ENCODE measurements at regions not wholly inside any gene's neighbourhood (a gene's known extent, or its start where the extent isn't known, plus 50 kb on each side); places are given as distances from the start of the nearest gene placed in this dataset.

- Histone ChIP-seq H3K79me2 (ENCODE audit: insufficient read depth, low read depth) (no peaks in the 10 kb centered on the region), H3K4me3 (IDR thresholded peaks at IDR 0.05; ENCODE audit: insufficient read depth, low read depth, low read length) (no peak overlapping the region), H3K27me3 (ENCODE audit: insufficient read depth, low read depth) (no peaks in the 10 kb centered on the region), H4K20me1 (ENCODE audit: insufficient read depth) (no peaks in the 10 kb centered on the region), H3K36me3 (ENCODE audit: insufficient read depth) (no peaks in the 10 kb centered on the region), H3K27ac (no peak overlapping the region), H2AFZ (ENCODE audit: low read depth) (no peak overlapping the region), H3K9ac (no peak overlapping the region), H3K4me1 (ENCODE audit: low read depth, poor library complexity, severe bottlenecking) (no peaks in the 10 kb centered on the region), H3K4me2 (no peak overlapping the region)
- no peak for TF ChIP-seq CTCF (conservative IDR thresholded peaks at IDR 0.05; ENCODE audit: low read depth, low read length)
Measured at GRCh38 chr5:2992806-2993205, 241.3 kb upstream of the IRX2 start.

GRCh38 chr5:2991884-2992283, 240.4 kb upstream of the IRX2 start:
- H2AFZ ChIP-seq (ENCODE audit: low read depth) = no peak overlapping the region
- H3K4me3 ChIP-seq (IDR thresholded peaks at IDR 0.05; ENCODE audit: insufficient read depth, low read depth, low read length) = no peak overlapping the region
- no peaks in the 10 kb centered on the region for H3K36me3 ChIP-seq (ENCODE audit: insufficient read depth)
- H3K4me2 ChIP-seq = no peak overlapping the region
- H3K4me1 ChIP-seq (ENCODE audit: low read depth, poor library complexity, severe bottlenecking) = no peaks in the 10 kb centered on the region
- no peak overlapping the region for H3K27ac ChIP-seq
- H3K27me3 ChIP-seq (ENCODE audit: insufficient read depth, low read depth) = no peaks in the 10 kb centered on the region
- TF ChIP-seq CTCF (conservative IDR thresholded peaks at IDR 0.05; ENCODE audit: low read depth, low read length) = no peak
- H3K79me2 ChIP-seq (ENCODE audit: insufficient read depth, low read depth) = no peaks in the 10 kb centered on the region
- H4K20me1 ChIP-seq (ENCODE audit: insufficient read depth) = no peaks in the 10 kb centered on the region
- H3K9ac ChIP-seq = no peak overlapping the region

GRCh38 chr5:2989517-2989916, 238.0 kb upstream of the IRX2 start:
- H3K36me3 ChIP-seq (ENCODE audit: insufficient read depth) = no peaks in the 10 kb centered on the region
- H2AFZ ChIP-seq (ENCODE audit: low read depth) = no peak overlapping the region
- H3K4me3 ChIP-seq (IDR thresholded peaks at IDR 0.05; ENCODE audit: insufficient read depth, low read depth, low read length) = no peak overlapping the region
- no peaks in the 10 kb centered on the region for H3K27me3 ChIP-seq (ENCODE audit: insufficient read depth, low read depth)
- H3K27ac ChIP-seq = no peak overlapping the region
- H3K79me2 ChIP-seq (ENCODE audit: insufficient read depth, low read depth) = no peaks in the 10 kb centered on the region
- no peaks in the 10 kb centered on the region for H3K4me1 ChIP-seq (ENCODE audit: low read depth, poor library complexity, severe bottlenecking)
- H4K20me1 ChIP-seq (ENCODE audit: insufficient read depth) = no peaks in the 10 kb centered on the region
- H3K4me2 ChIP-seq = no peak overlapping the region
- TF ChIP-seq CTCF (conservative IDR thresholded peaks at IDR 0.05; ENCODE audit: low read depth, low read length) = no peak
- no peak overlapping the region for H3K9ac ChIP-seq

GRCh38 chr5:2986301-2986700, 234.8 kb upstream of the IRX2 start:
- no peak overlapping the region for H2AFZ ChIP-seq (ENCODE audit: low read depth)
- no peak overlapping the region for H3K4me2 ChIP-seq
- H3K36me3 ChIP-seq (ENCODE audit: insufficient read depth) = no peaks in the 10 kb centered on the region
- TF ChIP-seq CTCF (conservative IDR thresholded peaks at IDR 0.05; ENCODE audit: low read depth, low read length) = no peak
- no peaks in the 10 kb centered on the region for H3K27me3 ChIP-seq (ENCODE audit: insufficient read depth, low read depth)
- H3K79me2 ChIP-seq (ENCODE audit: insufficient read depth, low read depth) = no peaks in the 10 kb centered on the region
- H3K9ac ChIP-seq = no peak overlapping the region
- H4K20me1 ChIP-seq (ENCODE audit: insufficient read depth) = no peaks in the 10 kb centered on the region
- no peak overlapping the region for H3K27ac ChIP-seq
- no peak overlapping the region for H3K4me3 ChIP-seq (IDR thresholded peaks at IDR 0.05; ENCODE audit: insufficient read depth, low read depth, low read length)
- no peaks in the 10 kb centered on the region for H3K4me1 ChIP-seq (ENCODE audit: low read depth, poor library complexity, severe bottlenecking)

- Histone ChIP-seq H3K4me1 (ENCODE audit: low read depth, poor library complexity, severe bottlenecking) (no peaks in the 10 kb centered on the region), H2AFZ (ENCODE audit: low read depth) (no peak overlapping the region), H3K79me2 (ENCODE audit: insufficient read depth, low read depth) (no peaks in the 10 kb centered on the region), H4K20me1 (ENCODE audit: insufficient read depth) (no peaks in the 10 kb centered on the region), H3K9ac (no peak overlapping the region), H3K4me2 (no peak overlapping the region), H3K27ac (no peak overlapping the region), H3K27me3 (ENCODE audit: insufficient read depth, low read depth) (no peaks in the 10 kb centered on the region), H3K4me3 (IDR thresholded peaks at IDR 0.05; ENCODE audit: insufficient read depth, low read depth, low read length) (no peak overlapping the region), H3K36me3 (ENCODE audit: insufficient read depth) (no peaks in the 10 kb centered on the region)
- TF ChIP-seq CTCF (conservative IDR thresholded peaks at IDR 0.05; ENCODE audit: low read depth, low read length) = no peak
Measured at GRCh38 chr5:2985718-2986117, 234.2 kb upstream of the IRX2 start.

All from KMS-11 (cell line).